ENCODE measurements at regions not wholly inside any gene's neighbourhood (a gene's known extent, or its start where the extent isn't known, plus 50 kb on each side); places are given as distances from the start of the nearest gene placed in this dataset.

DNA sequence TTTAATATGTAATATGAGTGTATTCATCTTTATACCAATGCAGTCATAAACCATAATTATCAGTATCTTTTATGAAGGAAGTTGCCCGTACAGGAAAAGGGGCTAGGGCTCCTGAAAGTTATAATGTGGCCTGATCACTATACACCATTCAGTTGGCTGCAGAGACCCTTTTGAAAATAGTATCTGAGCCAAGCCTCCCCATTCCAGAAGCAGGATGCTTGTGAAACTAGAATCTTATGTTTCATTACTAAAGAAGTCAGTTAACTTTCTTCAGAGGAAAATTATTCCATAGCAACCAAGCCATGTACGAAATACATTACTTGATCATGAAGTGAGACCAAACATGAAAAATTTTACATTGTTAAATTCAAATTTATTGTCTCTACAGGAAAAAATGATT is 251.5 kb upstream of the TCF21 start:
- intact Hi-C loops (cut with micrococcal nuclease) = no loop called here
- H3K27me3 Mint-ChIP-seq = peaks cover 0 to 6% (median 0%) of the 10 kb centered on the region in 5 donors
- DNase-seq = no peak
- no peaks in the 10 kb centered on the region for H3K36me3 Mint-ChIP-seq
- no peaks in the 10 kb centered on the region for H3K9me3 ChIP-seq (ENCODE audit: control insufficient read depth in 2 of 3, low read length in 3 of 3)
- H3K27ac Mint-ChIP-seq = no peak overlapping the region
- H3K4me3 Mint-ChIP-seq = no peak overlapping the region
- ATAC-seq = no peak
- no peaks in the 10 kb centered on the region for H3K4me1 ChIP-seq (ENCODE audit: control insufficient read depth in 2 of 2, insufficient read depth in 2 of 2, low read length in 2 of 2)
- ChIA-PET CTCF (no interaction called here), POLR2A (no interaction called here)
- no peak overlapping the region for H3K27ac ChIP-seq (ENCODE audit: low read depth, low read length)
- no peaks in the 10 kb centered on the region for H3K4me1 Mint-ChIP-seq
- H3K9me3 Mint-ChIP-seq = peaks cover 0 to 6% (median 3%) of the 10 kb centered on the region in 11 donors
- no peaks in the 10 kb centered on the region for H3K27me3 ChIP-seq (ENCODE audit: control insufficient read depth in 2 of 2, insufficient read depth in 2 of 2, low read length in 2 of 2)
- no peaks in the 10 kb centered on the region for H3K36me3 ChIP-seq (ENCODE audit: control insufficient read depth in 2 of 3, insufficient read depth in 3 of 3, low read length in 3 of 3)
- H3K4me3 ChIP-seq (ENCODE audit: low read length) = no peak overlapping the region

DNA sequence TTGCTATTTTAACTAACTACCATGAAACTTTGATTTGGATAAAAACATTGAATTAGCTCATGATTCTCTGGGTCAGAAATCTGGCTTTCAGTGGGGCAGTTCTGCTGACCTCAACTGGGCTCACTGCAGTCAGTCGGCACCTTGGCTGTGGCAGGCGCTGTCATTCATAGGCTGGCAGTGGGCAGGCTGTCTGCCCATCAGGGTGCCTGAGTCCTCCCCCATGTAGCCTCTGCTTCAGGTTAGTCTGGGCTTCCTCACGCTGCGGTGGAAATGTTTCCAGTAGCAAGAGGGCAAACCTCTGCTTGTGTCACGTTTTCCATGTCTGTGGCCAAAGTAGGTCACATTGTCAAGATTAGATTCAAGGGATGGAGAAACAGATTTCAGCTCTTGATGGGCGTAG is 251.0 kb upstream of the TCF21 start:
- H3K27ac Mint-ChIP-seq = no peak overlapping the region
- H3K36me3 Mint-ChIP-seq = no peaks in the 10 kb centered on the region
- H3K27me3 Mint-ChIP-seq = peaks cover 0 to 6% (median 0%) of the 10 kb centered on the region in 5 donors
- Histone ChIP-seq H3K4me1 (ENCODE audit: control insufficient read depth in 2 of 2, insufficient read depth in 2 of 2, low read length in 2 of 2) (no peaks in the 10 kb centered on the region), H3K27ac (ENCODE audit: low read depth, low read length) (no peak overlapping the region), H3K27me3 (ENCODE audit: control insufficient read depth in 2 of 2, insufficient read depth in 2 of 2, low read length in 2 of 2) (no peaks in the 10 kb centered on the region), H3K9me3 (ENCODE audit: control insufficient read depth in 2 of 3, low read length in 3 of 3) (no peaks in the 10 kb centered on the region), H3K4me3 (ENCODE audit: low read length) (no peak overlapping the region), H3K36me3 (ENCODE audit: control insufficient read depth in 2 of 3, insufficient read depth in 3 of 3, low read length in 3 of 3) (no peaks in the 10 kb centered on the region)
- no peaks in the 10 kb centered on the region for H3K4me1 Mint-ChIP-seq
- DNase-seq (no peak), ATAC-seq (no peak)
- intact Hi-C loops (cut with micrococcal nuclease) = no loop called here
- no peak overlapping the region for H3K4me3 Mint-ChIP-seq
- peaks cover 0 to 6% (median 3%) of the 10 kb centered on the region in 11 donors for H3K9me3 Mint-ChIP-seq
- ChIA-PET CTCF (no interaction called here), POLR2A (no interaction called here)

DNA sequence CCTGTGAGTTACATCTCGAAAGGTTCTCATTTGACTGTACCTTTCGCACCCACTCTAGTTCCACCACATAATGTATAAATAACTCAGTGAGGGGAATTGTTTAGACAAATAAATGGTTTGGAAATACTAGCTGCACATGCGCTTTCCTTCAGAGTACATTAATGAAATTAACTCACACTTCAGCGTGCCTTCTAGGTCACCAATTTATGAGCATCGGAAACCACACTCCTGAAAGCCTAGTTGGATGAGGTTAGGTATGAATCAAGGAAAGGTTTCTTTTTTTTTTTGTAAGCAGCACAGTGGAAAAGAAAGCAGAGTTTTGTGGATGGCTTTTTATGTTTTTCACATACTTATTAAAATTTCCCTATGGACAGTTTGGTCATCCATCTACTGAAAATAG is 247.8 kb upstream of the TCF21 start:
- Mint-ChIP-seq H3K9me3 (peaks cover 0 to 6% (median 3%) of the 10 kb centered on the region in 11 donors), H3K4me3 (no peak overlapping the region), H3K27ac (no peak overlapping the region), H3K4me1 (no peaks in the 10 kb centered on the region), H3K36me3 (no peaks in the 10 kb centered on the region), H3K27me3 (peaks cover 0 to 7% (median 0%) of the 10 kb centered on the region in 5 donors)
- intact Hi-C loops (cut with micrococcal nuclease) = no loop called here
- no peaks in the 10 kb centered on the region for H3K9me3 ChIP-seq (ENCODE audit: control insufficient read depth in 2 of 3, low read length in 3 of 3)
- DNase-seq (no peak), ATAC-seq (no peak)
- no peaks in the 10 kb centered on the region for H3K36me3 ChIP-seq (ENCODE audit: control insufficient read depth in 2 of 3, insufficient read depth in 3 of 3, low read length in 3 of 3)
- no peaks in the 10 kb centered on the region for H3K27me3 ChIP-seq (ENCODE audit: control insufficient read depth in 2 of 2, insufficient read depth in 2 of 2, low read length in 2 of 2)
- CTCF ChIA-PET = no interaction called here
- H3K4me1 ChIP-seq (ENCODE audit: control insufficient read depth in 2 of 2, insufficient read depth in 2 of 2, low read length in 2 of 2) = no peaks in the 10 kb centered on the region
- H3K27ac ChIP-seq (ENCODE audit: low read depth, low read length) = no peak overlapping the region
- no peak overlapping the region for H3K4me3 ChIP-seq (ENCODE audit: low read length)
- POLR2A ChIA-PET = no interaction called here

DNA sequence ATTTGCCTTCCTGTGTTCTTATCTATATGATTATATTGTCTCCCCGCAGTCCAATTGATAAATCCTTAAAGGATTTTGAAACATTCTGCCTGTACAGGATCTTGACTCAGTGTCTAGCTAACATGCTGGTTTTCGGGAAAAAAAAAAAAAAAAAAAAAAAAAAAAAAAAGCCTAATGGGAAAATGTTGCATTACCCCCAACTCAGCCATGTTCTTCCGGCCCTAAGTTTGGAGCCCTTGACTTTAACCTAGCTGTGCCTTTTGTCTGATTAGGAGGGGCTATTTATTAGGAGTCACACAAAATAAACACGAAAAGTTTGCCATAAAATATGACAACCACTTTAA is 244.4 kb upstream of the TCF21 start:
- ChIA-PET POLR2A (no interaction called here), CTCF (no interaction called here)
- DNase-seq = no peak
- Mint-ChIP-seq H3K9me3 (no peaks in the 10 kb centered on the region), H3K36me3 (no peaks in the 10 kb centered on the region), H3K27ac (no peak overlapping the region), H3K27me3 (peaks cover 0 to 16% (median 0%) of the 10 kb centered on the region in 5 donors), H3K4me3 (no peak overlapping the region), H3K4me1 (no peaks in the 10 kb centered on the region)
- intact Hi-C loops (cut with micrococcal nuclease) = no loop called here
- Histone ChIP-seq H3K4me3 (ENCODE audit: low read length) (no peak overlapping the region), H3K36me3 (ENCODE audit: control insufficient read depth in 2 of 3, insufficient read depth in 3 of 3, low read length in 3 of 3) (no peaks in the 10 kb centered on the region), H3K4me1 (ENCODE audit: control insufficient read depth in 2 of 2, insufficient read depth in 2 of 2, low read length in 2 of 2) (no peaks in the 10 kb centered on the region), H3K27ac (ENCODE audit: low read depth, low read length) (no peak overlapping the region), H3K9me3 (ENCODE audit: control insufficient read depth in 2 of 3, low read length in 3 of 3) (no peaks in the 10 kb centered on the region), H3K27me3 (ENCODE audit: control insufficient read depth in 2 of 2, insufficient read depth in 2 of 2, low read length in 2 of 2) (no peaks in the 10 kb centered on the region)
- no peak for ATAC-seq

DNA sequence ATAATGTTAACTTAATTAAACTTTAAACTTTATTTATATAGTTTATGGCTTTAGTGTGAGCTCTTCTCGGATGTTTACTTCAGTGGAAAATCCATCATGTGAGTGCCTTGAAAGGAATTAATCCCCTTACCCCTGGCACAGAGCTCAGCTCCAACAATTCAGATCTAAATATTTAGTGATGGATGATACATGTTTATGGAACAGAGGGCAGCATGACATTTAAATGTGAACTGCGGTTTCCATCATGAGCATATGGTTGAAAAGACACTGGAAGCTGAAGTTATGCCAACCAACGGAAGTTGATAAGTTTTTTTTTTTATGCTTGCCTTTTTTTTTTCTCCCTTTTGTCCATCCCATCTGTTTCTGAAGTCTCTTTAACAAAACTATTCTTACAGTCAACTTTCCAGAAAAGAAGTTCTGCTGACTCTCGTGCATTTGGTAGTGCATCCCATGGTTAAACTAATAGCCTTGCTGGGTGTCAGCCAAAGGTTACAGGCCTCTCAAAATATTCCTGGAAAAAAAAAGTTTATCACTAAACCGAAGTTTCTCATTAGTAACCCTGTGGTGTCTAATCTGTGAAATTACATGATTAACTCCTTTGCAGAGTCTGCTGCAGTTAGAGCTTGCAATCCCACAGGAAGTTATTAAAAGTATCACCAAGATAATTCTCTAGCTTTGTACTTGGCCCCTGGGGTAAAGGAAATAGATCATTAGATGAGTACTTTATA is 243.9 kb upstream of the TCF21 start:
- ChIA-PET POLR2A (no interaction called here), CTCF (no interaction called here)

DNA sequence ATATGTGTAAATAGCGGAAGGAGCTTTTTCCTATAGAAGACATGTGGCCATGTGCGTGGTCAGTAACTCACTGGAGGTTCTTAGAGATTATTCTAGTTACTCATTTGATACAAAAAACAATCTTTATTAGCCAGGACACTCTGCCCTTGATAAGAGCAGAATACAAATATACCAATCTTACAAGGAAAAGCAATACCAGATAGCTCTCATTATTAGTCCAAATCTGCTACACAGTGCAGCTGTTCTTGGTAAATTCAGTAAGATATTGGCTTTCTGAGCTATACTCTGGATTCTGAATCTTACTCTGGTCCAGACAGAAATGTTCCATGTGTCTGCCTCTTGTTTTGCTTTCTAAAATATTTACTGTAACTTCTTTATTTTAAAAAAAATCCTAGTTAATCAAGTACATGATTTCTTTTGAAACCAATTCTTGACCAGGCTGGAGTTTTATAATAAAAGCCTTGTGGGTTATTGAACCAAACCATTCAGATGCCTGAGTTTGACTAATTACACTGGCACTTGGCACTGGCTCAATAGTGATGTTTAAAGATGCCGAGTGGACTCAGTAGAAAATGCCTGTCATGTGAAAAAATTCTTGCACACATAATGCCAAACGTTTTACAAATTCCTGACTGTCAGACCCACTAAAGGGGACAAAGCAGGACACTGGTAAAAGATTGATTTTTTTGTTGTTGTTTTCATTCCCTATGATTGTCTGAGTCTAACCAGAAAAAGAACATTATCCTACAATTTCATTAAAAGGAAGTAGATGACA is 242.8 kb upstream of the TCF21 start:
- DNase-seq (no peak), ATAC-seq (no peak)
- ChIA-PET CTCF (interaction anchor here (0.6 kb wide), 1 partner anchor 451 kb away, joined by 4 read pairs; no protein-coding TSS in a partner anchor), POLR2A (no interaction called here)
- H3K9me3 ChIP-seq (ENCODE audit: control insufficient read depth in 2 of 3, low read length in 3 of 3) = no peaks in the 10 kb centered on the region
- H3K4me3 ChIP-seq (ENCODE audit: low read length) = no peak overlapping the region
- intact Hi-C loops (cut with micrococcal nuclease) = no loop called here
- no peak overlapping the region for H3K27ac ChIP-seq (ENCODE audit: low read depth, low read length)
- H3K36me3 ChIP-seq (ENCODE audit: control insufficient read depth in 2 of 3, insufficient read depth in 3 of 3, low read length in 3 of 3) = no peaks in the 10 kb centered on the region
- Mint-ChIP-seq H3K27me3 (peaks cover 0 to 16% (median 0%) of the 10 kb centered on the region in 5 donors), H3K36me3 (no peaks in the 10 kb centered on the region), H3K9me3 (no peaks in the 10 kb centered on the region), H3K4me1 (no peaks in the 10 kb centered on the region), H3K4me3 (no peak overlapping the region), H3K27ac (no peak overlapping the region)
- no peaks in the 10 kb centered on the region for H3K4me1 ChIP-seq (ENCODE audit: control insufficient read depth in 2 of 2, insufficient read depth in 2 of 2, low read length in 2 of 2)
- no peaks in the 10 kb centered on the region for H3K27me3 ChIP-seq (ENCODE audit: control insufficient read depth in 2 of 2, insufficient read depth in 2 of 2, low read length in 2 of 2)

More for the DNA sequence above, 243.9 kb upstream of the TCF21 start:
- Mint-ChIP-seq H3K4me1 (no peaks in the 10 kb centered on the region), H3K9me3 (no peaks in the 10 kb centered on the region), H3K4me3 (no peak overlapping the region), H3K27me3 (peaks cover 0 to 16% (median 0%) of the 10 kb centered on the region in 5 donors), H3K27ac (no peak overlapping the region), H3K36me3 (no peaks in the 10 kb centered on the region)
- no peaks in the 10 kb centered on the region for H3K27me3 ChIP-seq (ENCODE audit: control insufficient read depth in 2 of 2, insufficient read depth in 2 of 2, low read length in 2 of 2)
- no peak overlapping the region for H3K4me3 ChIP-seq (ENCODE audit: low read length)
- intact Hi-C loops (cut with micrococcal nuclease) = no loop called here
- ATAC-seq (no peak), DNase-seq (no peak)
- no peaks in the 10 kb centered on the region for H3K9me3 ChIP-seq (ENCODE audit: control insufficient read depth in 2 of 3, low read length in 3 of 3)
- H3K27ac ChIP-seq (ENCODE audit: low read depth, low read length) = no peak overlapping the region
- no peaks in the 10 kb centered on the region for H3K4me1 ChIP-seq (ENCODE audit: control insufficient read depth in 2 of 2, insufficient read depth in 2 of 2, low read length in 2 of 2)
- H3K36me3 ChIP-seq (ENCODE audit: control insufficient read depth in 2 of 3, insufficient read depth in 3 of 3, low read length in 3 of 3) = no peaks in the 10 kb centered on the region

DNA sequence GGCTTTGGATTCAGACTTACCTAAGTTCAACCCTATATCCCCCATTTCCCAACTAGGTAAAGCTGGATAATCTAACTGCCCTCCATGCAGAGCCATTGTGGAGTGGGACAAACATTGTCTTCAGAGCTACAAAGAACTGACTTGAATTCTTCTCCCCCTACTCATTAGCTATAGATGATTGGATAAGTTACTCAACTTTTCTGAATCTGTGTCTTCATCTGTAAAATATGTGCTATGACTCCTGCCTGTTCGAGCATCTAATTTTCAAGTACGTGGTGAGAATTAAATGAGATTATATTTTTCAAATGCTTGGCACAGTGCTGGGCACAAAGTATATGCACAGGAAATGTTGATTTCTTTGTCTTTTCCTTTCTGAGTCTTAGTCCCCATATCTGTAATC is 240.3 kb upstream of the TCF21 start:
- no peaks in the 10 kb centered on the region for H3K4me1 ChIP-seq (ENCODE audit: control insufficient read depth in 2 of 2, insufficient read depth in 2 of 2, low read length in 2 of 2)
- no peaks in the 10 kb centered on the region for H3K36me3 ChIP-seq (ENCODE audit: control insufficient read depth in 2 of 3, insufficient read depth in 3 of 3, low read length in 3 of 3)
- H3K27me3 Mint-ChIP-seq = peaks cover 0 to 16% (median 0%) of the 10 kb centered on the region in 5 donors
- CTCF ChIA-PET = no interaction called here
- H3K27me3 ChIP-seq (ENCODE audit: control insufficient read depth in 2 of 2, insufficient read depth in 2 of 2, low read length in 2 of 2) = no peaks in the 10 kb centered on the region
- no peaks in the 10 kb centered on the region for H3K4me1 Mint-ChIP-seq
- H3K27ac Mint-ChIP-seq = no peak overlapping the region
- ATAC-seq = no peak
- no peak for DNase-seq
- POLR2A ChIA-PET = no interaction called here
- H3K9me3 ChIP-seq (ENCODE audit: control insufficient read depth in 2 of 3, low read length in 3 of 3) = no peaks in the 10 kb centered on the region
- no peak overlapping the region for H3K27ac ChIP-seq (ENCODE audit: low read depth, low read length)
- no peaks in the 10 kb centered on the region for H3K9me3 Mint-ChIP-seq
- H3K4me3 Mint-ChIP-seq = no peak overlapping the region
- no peaks in the 10 kb centered on the region for H3K36me3 Mint-ChIP-seq
- H3K4me3 ChIP-seq (ENCODE audit: low read length) = no peak overlapping the region
- intact Hi-C loops (cut with micrococcal nuclease) = no loop called here

All from naive thymus-derived CD4-positive, alpha-beta T cell (primary cell).